GM18505 (cell line): ENCODE measurements at regions not wholly inside any gene's neighbourhood (a gene's known extent, or its start where the extent isn't known, plus 50 kb on each side); places are given as distances from the start of the nearest gene placed in this dataset.

Experiments
- ATAC-seq: cut with Tn5 transposase; IDR thresholded peaks from one replicate; pipeline ENCODE4 v1.9.1; 2021; ENCODE audit not compliant: unreplicated experiment
- POLR2A ChIP-seq: IDR thresholded peaks from 4 replicates; pipeline ENCODE4 v1.6.1; 2011; ENCODE audit warnings: borderline replicate concordance; ENCODE audit not compliant: insufficient read depth, insufficient read length; ENCODE audit errors: extremely low read depth

- no peak for ATAC-seq
- TF ChIP-seq POLR2A, result no peak
These were observed 192.5 kb downstream of the KLF12 start for GRCh38 chr13:73941752-73942151.

DNA sequence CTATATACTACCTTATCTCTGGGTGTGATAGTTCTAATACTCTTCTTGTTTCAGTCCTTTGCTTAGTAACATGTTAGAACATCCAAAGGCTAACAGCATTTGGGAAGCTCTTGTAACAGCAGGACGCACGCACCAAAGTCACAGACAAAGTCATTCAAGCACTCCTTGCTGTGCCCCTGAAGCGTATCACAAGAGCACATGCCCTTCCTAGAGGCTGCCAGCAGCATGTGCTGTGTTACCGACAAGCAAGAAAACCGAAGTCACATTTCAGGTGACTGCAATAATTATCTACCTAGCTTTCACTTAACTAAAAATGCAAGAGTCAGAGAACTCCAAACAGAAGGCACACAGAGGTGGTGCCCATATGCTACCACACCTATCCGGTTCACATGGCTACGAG is 194.1 kb downstream of the KLF12 start:
- ATAC-seq, result no peak
- TF ChIP-seq POLR2A, result no peak

GRCh38 chr13:73939603-73940002 is 194.6 kb downstream of the KLF12 start:
- no peak for TF ChIP-seq POLR2A
- no peak for ATAC-seq

DNA sequence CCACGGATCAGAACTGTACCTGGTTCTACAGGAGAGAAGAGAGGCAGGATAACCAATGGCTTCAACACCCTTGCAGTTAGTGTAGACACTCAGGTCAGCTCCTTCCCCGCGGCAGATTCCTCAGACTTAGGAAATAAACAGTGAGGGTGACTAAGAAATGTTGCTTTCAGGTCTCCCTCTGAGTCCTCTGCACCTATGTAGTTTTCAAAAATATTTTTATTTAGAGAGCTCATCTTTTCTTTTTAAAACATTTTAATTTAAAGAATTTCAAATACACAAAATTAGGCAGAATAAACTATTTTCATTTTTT is 195.2 kb downstream of the KLF12 start:
- no peak for ATAC-seq
- no peak for TF ChIP-seq POLR2A

- no peak for TF ChIP-seq POLR2A
- no peak for ATAC-seq
These were observed 195.7 kb downstream of the KLF12 start for GRCh38 chr13:73938372-73939070.

DNA sequence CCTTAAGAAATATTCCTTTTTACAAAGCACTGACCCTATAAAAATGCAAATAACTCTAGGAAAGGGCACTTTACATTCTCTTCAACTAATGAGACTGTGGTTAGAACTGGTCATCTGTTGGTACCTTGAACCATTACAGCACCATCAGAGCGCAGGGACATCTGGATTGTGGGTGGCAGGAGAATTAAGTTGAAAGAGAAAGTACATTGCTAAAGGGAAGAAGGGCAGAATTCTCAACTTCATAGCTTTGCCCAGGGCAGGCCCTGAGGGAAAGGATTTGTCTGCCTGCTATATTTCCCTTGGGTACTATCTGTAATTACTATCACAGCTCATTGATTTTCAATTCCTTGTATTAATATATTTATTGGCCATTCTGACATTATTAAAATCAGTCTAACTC is 196.8 kb downstream of the KLF12 start:
- no peak for ATAC-seq
- TF ChIP-seq POLR2A, result no peak

DNA sequence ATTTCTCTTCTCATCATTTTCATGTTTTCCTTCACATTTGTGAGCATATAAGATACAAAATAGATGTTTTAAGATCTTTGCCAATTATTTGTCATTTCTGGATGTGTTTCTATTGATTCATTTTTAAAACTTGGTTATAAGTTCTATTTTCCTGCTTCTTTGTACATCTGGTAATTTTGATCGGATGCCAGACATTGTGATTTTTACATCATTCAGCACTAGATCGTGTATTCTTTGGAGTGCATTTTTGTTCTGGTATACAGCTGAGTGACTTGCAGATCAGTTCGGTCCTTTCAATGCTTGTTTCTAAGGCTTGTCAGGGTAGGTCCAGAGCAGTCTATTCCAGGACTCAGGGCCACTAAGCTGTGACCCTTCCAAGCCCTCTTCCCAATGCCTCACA is 198.2 kb downstream of the KLF12 start:
- ATAC-seq, result no peak
- TF ChIP-seq POLR2A, result no peak

GRCh38 chr13:73934771-73935170 is 199.4 kb downstream of the KLF12 start:
- TF ChIP-seq POLR2A, result no peak
- no peak for ATAC-seq

GRCh38 chr13:73934215-73934641 is 200.0 kb downstream of the KLF12 start:
- no peak for TF ChIP-seq POLR2A
- ATAC-seq, result no peak

DNA sequence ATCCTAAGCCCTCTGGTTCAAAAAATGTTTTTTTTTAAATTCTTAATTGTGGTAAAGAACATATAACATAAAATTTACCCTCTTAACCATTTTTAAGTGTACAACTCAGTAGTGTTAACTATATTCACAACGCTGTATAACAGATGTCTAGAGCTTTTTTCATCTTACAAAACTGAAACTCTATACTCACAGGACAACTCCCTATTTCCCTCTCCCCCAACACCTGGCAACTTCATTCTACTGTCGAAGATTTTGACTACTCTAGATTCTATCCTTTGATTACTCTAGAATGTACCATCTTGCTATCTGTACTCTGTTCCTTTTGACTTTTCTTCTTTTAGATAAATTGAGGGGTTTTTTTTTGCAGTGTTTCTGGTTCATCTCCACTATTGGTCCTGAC is 200.4 kb downstream of the KLF12 start:
- ATAC-seq, result no peak
- TF ChIP-seq POLR2A, result no peak

- no peak for TF ChIP-seq POLR2A
- no peak for ATAC-seq
These were observed 202.1 kb downstream of the KLF12 start for GRCh38 chr13:73932091-73932490.

GRCh38 chr13:73929287-73929932 is 204.8 kb downstream of the KLF12 start:
- ATAC-seq, result no peak
- no peak for TF ChIP-seq POLR2A

DNA sequence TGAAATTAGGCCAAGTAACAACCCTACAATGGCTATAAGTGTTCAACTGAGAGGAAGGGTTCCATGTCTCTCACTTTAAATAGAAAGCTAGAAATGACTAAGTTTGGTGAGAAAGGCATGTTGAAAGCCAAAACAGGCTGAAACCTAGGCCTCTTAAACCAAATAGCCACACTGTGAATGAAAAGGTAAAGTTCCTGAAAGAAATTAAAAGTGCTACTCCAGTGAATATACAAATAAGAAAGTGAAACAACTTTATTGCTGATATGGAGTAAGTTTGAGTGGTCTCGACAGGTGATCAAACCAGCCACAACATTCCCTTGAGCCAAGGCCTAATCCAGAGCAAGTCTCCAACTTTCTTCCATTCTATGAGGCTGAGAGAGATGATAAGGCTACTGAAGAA is 209.6 kb downstream of the KLF12 start:
- peak; percentile 84 for ATAC-seq

More for the DNA sequence above, 209.6 kb downstream of the KLF12 start:
- TF ChIP-seq POLR2A, result no peak
